SK-N-SH (cell line): ENCODE measurements at regions not wholly inside any gene's neighbourhood (a gene's known extent, or its start where the extent isn't known, plus 50 kb on each side); places are given as distances from the start of the nearest gene placed in this dataset.

ENCODE experiments used
- CTCF ChIA-PET: fragments of 300-600, 350-600 bp; formaldehyde crosslinking; extraction: SDS; loops from one replicate; lab custom pipeline; 2021; lab: Yijun Ruan, JAX
- POLR2A ChIA-PET: fragments of 350-600 bp; sonication (Branson Sonifier 250); formaldehyde crosslinking; extraction: SDS; loops from one replicate; lab custom pipeline; 2020; ENCODE audit warnings: antibody characterized with exemption, inconsistent platforms; lab: Yijun Ruan, JAX
- DNase-seq: peaks from one replicate; pipeline ENCODE4 v3.0.0; 2012
- H2AFZ ChIP-seq: fragments of 200-600 bp; sonication (generic); 2 replicates; pipeline ENCODE4 v1.8.1; 2016; ENCODE audit warnings: antibody characterized with exemption, mild to moderate bottlenecking, low read depth
- H3F3A ChIP-seq: fragments of 200-600 bp; sonication (generic); replicated peaks from 2 replicates; pipeline ENCODE3; 2016; ENCODE audit warnings: antibody characterized with exemption, mild to moderate bottlenecking; ENCODE audit not compliant: insufficient read depth
- H3K27ac ChIP-seq, 2 experiments: fragments of 200-500 bp in 1 of 2; fragments of 200-600 bp in 1 of 2; sonication (Bioruptor generic) in 1 of 2; sonication (generic), shearing (Covaris generic) in 1 of 2; 2 replicates each; pipeline versions ENCODE4 v1.5.1 to v1.6.1; 2014 to 2016; ENCODE audit warnings: low read depth in 2 of 2, inconsistent platforms in 1 of 2, low read length in 1 of 2, mild to moderate bottlenecking in 1 of 2, mixed read lengths in 1 of 2
- H3K27me3 ChIP-seq: fragments of 200-600 bp; sonication (generic), shearing (Covaris generic); 2 replicates; pipeline ENCODE4 v1.6.1; 2016; ENCODE audit warnings: mixed run types; ENCODE audit not compliant: insufficient read depth
- H3K36me3 ChIP-seq, 2 experiments: fragments of 200-500 bp in 1 of 2; fragments of 200-600 bp in 1 of 2; sonication (Bioruptor generic) in 1 of 2; sonication (generic) in 1 of 2; replicated peaks in 1 of 2; 2 replicates each; pipeline versions ENCODE3 to v1.5.1; 2014 to 2016; ENCODE audit warnings: low read length in 1 of 2, mild to moderate bottlenecking in 1 of 2; ENCODE audit not compliant: insufficient read depth in 2 of 2, control insufficient read depth in 1 of 2
- H3K4me1 ChIP-seq, 2 experiments: fragments of 200-500 bp in 1 of 2; fragments of 200-600 bp in 1 of 2; sonication (Bioruptor generic) in 1 of 2; sonication (generic), shearing (Covaris generic) in 1 of 2; 2 replicates each; pipeline versions ENCODE4 v1.5.1 to v1.6.1; 2014 to 2016; ENCODE audit warnings: low read depth in 1 of 2, low read length in 1 of 2, mixed run types in 1 of 2; ENCODE audit not compliant: insufficient read depth in 2 of 2, control insufficient read depth in 1 of 2
- H3K4me2 ChIP-seq: fragments of 200-600 bp; sonication (generic), shearing (Covaris generic); 2 replicates; pipeline ENCODE4 v1.6.1; 2017; ENCODE audit warnings: mixed run types
- H3K4me3 ChIP-seq, 2 experiments: fragments of 200-500 bp in 1 of 2; fragments of 200-600 bp in 1 of 2; sonication (Bioruptor generic) in 1 of 2; sonication (generic), shearing (Covaris generic) in 1 of 2; 2 replicates each; pipeline versions ENCODE4 v1.5.1 to v1.8.1; 2014 to 2016; ENCODE audit warnings: low read depth in 2 of 2, inconsistent platforms in 1 of 2, low read length in 1 of 2, mild to moderate bottlenecking in 1 of 2, mixed read lengths in 1 of 2, moderate library complexity in 1 of 2
- H3K79me2 ChIP-seq: fragments of 200-600 bp; sonication (generic); 2 replicates; pipeline ENCODE4 v1.8.1; 2017; ENCODE audit warnings: mild to moderate bottlenecking; ENCODE audit not compliant: insufficient read depth
- H3K9ac ChIP-seq: fragments of 200-600 bp; sonication (generic); 2 replicates; pipeline ENCODE4 v1.6.1; 2017; ENCODE audit warnings: mixed run types
- H3K9me2 ChIP-seq: fragments of 200-600 bp; sonication (generic); 2 replicates; pipeline ENCODE4 v1.6.1; 2017; ENCODE audit warnings: mixed run types
- H3K9me3 ChIP-seq: fragments of 200-600 bp; sonication (generic); 2 replicates; pipeline ENCODE4 v1.6.1; 2017; ENCODE audit warnings: mixed run types, mild to moderate bottlenecking, moderate library complexity
- H4K20me1 ChIP-seq: fragments of 200-600 bp; sonication (generic); 2 replicates; pipeline ENCODE4 v1.6.1; 2017; ENCODE audit warnings: mild to moderate bottlenecking, mixed run types; ENCODE audit not compliant: insufficient read depth
- ELF1 ChIP-seq: IDR thresholded peaks from 2 replicates; pipeline ENCODE4 v1.4.0; 2012
- FOXJ3 ChIP-seq: sonication (generic); formaldehyde crosslinking; IDR thresholded peaks from 2 replicates; pipeline ENCODE4 v1.5.1; 2020; ENCODE audit warnings: mild to moderate bottlenecking, missing genetic modification reagents
- FOXM1 ChIP-seq: IDR thresholded peaks from 2 replicates; pipeline ENCODE4 v1.4.0; 2012; ENCODE audit warnings: low read depth, mild to moderate bottlenecking
- GATA2 ChIP-seq: sonication (generic); formaldehyde crosslinking; IDR thresholded peaks from 2 replicates; pipeline ENCODE4 v1.5.0; 2020; ENCODE audit warnings: mild to moderate bottlenecking, missing genetic modification reagents
- MEF2A ChIP-seq: IDR thresholded peaks from 2 replicates; pipeline ENCODE4 v1.4.0; 2012; ENCODE audit warnings: low read depth, borderline replicate concordance
- POLR2AphosphoS5 ChIP-seq: IDR thresholded peaks from 2 replicates; pipeline ENCODE4 v1.6.1; 2012; ENCODE audit warnings: low read depth, low read length
- RAD21 ChIP-seq: IDR thresholded peaks from 2 replicates; pipeline ENCODE4 v1.6.1; 2012; ENCODE audit warnings: mild to moderate bottlenecking, low read length
- RFX5 ChIP-seq: IDR thresholded peaks from 2 replicates; pipeline ENCODE4 v1.6.1; 2012; ENCODE audit warnings: mild to moderate bottlenecking, improper control_type of control experiment, low read length
- RXRA ChIP-seq: IDR thresholded peaks from 2 replicates; pipeline ENCODE4 v1.4.0; 2012; ENCODE audit warnings: low read depth, mild to moderate bottlenecking, borderline replicate concordance
- TAF1 ChIP-seq: IDR thresholded peaks from 2 replicates; pipeline ENCODE4 v1.6.1; 2012; ENCODE audit warnings: low read depth, mild to moderate bottlenecking, low read length, moderate library complexity, borderline replicate concordance
- TCF12 ChIP-seq: IDR thresholded peaks from 2 replicates; pipeline ENCODE4 v1.4.0; 2012
- TEAD4 ChIP-seq: IDR thresholded peaks from 2 replicates; pipeline ENCODE4 v1.4.0; 2012; ENCODE audit warnings: mild to moderate bottlenecking, borderline replicate concordance; ENCODE audit not compliant: insufficient read depth
- WGBS: methylation state at CpG from one replicate; pipeline ENCODE4 v1.1.6; 2017; ENCODE audit warnings: low lambda C conversion rate; 5-methylcytosine and 5-hydroxymethylcytosine counted together
- TF ChIP-seq, protein P1 (sequence below): fragments of 150-350 bp; IDR thresholded peaks from 2 replicates; pipeline ENCODE4 v1.6.1; 2017; ENCODE audit warnings: antibody characterized with exemption, low read length, low read depth, borderline replicate concordance
- TF ChIP-seq, protein P2 (sequence below): fragments of 200-600 bp; sonication (generic); IDR thresholded peaks from 2 replicates; pipeline ENCODE4 v1.6.1; 2017; ENCODE audit warnings: antibody characterized with exemption, mild to moderate bottlenecking, moderate library complexity
- TF ChIP-seq, protein P3 (sequence below): IDR thresholded peaks from 2 replicates; pipeline ENCODE4 v1.4.0; 2012; ENCODE audit warnings: low read depth, borderline replicate concordance
- TF ChIP-seq, protein P4 (sequence below): IDR thresholded peaks from 2 replicates; pipeline ENCODE4 v1.4.0; 2012; ENCODE audit warnings: low read depth

DNA sequence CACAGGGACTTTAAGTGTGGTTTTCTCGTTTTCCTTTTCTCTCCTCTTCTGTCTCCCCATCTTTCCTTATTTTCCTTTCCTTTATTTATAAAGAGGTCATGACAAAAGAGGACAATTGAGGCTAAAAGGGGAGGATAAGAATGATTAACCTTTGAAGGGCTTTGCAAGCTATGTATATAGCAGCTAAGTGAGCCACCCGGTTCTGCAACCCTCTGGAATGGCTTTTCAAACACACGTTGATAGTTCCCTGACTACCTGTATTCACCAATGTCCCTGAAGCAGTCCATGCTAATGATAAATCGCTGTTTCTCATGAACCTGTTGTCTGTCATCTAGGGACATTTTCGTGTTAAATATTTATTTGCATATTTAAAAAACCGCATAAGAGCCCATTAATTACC, 124.4 kb upstream of the RALGAPA2 start:
- H3K27me3 ChIP-seq: peaks cover 43% of the 10 kb centered on the region
- TF ChIP-seq, protein P1, sequence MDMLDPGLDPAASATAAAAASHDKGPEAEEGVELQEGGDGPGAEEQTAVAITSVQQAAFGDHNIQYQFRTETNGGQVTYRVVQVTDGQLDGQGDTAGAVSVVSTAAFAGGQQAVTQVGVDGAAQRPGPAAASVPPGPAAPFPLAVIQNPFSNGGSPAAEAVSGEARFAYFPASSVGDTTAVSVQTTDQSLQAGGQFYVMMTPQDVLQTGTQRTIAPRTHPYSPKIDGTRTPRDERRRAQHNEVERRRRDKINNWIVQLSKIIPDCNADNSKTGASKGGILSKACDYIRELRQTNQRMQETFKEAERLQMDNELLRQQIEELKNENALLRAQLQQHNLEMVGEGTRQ: no peak
- TF ChIP-seq RAD21: no peak
- TF ChIP-seq TAF1: no peak
- TF ChIP-seq RXRA: no peak
- TF ChIP-seq, protein P2, sequence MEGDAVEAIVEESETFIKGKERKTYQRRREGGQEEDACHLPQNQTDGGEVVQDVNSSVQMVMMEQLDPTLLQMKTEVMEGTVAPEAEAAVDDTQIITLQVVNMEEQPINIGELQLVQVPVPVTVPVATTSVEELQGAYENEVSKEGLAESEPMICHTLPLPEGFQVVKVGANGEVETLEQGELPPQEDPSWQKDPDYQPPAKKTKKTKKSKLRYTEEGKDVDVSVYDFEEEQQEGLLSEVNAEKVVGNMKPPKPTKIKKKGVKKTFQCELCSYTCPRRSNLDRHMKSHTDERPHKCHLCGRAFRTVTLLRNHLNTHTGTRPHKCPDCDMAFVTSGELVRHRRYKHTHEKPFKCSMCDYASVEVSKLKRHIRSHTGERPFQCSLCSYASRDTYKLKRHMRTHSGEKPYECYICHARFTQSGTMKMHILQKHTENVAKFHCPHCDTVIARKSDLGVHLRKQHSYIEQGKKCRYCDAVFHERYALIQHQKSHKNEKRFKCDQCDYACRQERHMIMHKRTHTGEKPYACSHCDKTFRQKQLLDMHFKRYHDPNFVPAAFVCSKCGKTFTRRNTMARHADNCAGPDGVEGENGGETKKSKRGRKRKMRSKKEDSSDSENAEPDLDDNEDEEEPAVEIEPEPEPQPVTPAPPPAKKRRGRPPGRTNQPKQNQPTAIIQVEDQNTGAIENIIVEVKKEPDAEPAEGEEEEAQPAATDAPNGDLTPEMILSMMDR: no peak
- TF ChIP-seq POLR2AphosphoS5: no peak
- TF ChIP-seq FOXM1: no peak
- TF ChIP-seq RFX5: no peak
- TF ChIP-seq ELF1: no peak
- TF ChIP-seq, protein P3, sequence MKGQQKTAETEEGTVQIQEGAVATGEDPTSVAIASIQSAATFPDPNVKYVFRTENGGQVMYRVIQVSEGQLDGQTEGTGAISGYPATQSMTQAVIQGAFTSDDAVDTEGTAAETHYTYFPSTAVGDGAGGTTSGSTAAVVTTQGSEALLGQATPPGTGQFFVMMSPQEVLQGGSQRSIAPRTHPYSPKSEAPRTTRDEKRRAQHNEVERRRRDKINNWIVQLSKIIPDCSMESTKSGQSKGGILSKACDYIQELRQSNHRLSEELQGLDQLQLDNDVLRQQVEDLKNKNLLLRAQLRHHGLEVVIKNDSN: no peak
- TF ChIP-seq GATA2 (CRISPR knock-in tag): no peak
- no peak for TF ChIP-seq MEF2A
- no peak for TF ChIP-seq TEAD4
- no peak for TF ChIP-seq TCF12
- TF ChIP-seq FOXJ3 (CRISPR knock-in tag): no peak
- no peaks in the 10 kb centered on the region for H3K9me2 ChIP-seq
- ChIA-PET POLR2A (no interaction called here), CTCF (interaction anchor here (0.6 to 7.2 kb wide), 36 partner anchors 9 to 778 kb away, joined by 3 to 64 read pairs (median 5); no protein-coding TSS in a partner anchor)
- no peak overlapping the region for H3K4me3 ChIP-seq
- H2AFZ ChIP-seq: no peak overlapping the region
- H3K79me2 ChIP-seq: no peaks in the 10 kb centered on the region
- DNase-seq: no peak
- H3K9ac ChIP-seq: no peak overlapping the region
- H4K20me1 ChIP-seq: no peaks in the 10 kb centered on the region
- no peak overlapping the region for H3K4me2 ChIP-seq
- no peaks in the 10 kb centered on the region for H3K9me3 ChIP-seq
- no peaks in the 10 kb centered on the region for H3F3A ChIP-seq
- H3K36me3 ChIP-seq: no peaks in the 10 kb centered on the region
- 8% methylated on average over 6 of the region's 6 CpGs for WGBS
- no peak overlapping the region for H3K27ac ChIP-seq
- no peaks in the 10 kb centered on the region; a peak in 1 of 4 replicates for H3K4me1 ChIP-seq

DNA sequence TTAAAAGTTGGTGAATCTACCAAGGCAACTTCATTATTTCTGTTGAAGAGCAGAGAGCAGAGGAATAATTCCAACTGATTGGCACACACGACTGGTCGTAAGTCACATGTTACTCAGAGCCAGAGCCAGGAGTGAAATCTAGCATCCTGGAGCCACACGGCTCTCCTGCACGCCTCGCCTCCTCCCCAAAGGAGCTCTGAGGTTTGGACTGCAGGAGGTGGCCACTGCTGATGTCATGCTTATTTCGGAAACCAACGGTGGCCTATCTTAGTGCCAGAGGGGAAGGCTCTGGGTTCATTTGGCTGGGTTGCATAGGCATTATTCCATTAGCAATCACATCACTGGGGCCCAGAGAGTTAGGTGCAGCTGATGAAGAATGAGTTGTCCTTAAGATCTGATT, 123.5 kb upstream of the RALGAPA2 start:
- Histone ChIP-seq H3K9me3 (no peaks in the 10 kb centered on the region), H3F3A (no peaks in the 10 kb centered on the region), H3K4me3 (no peak overlapping the region), H3K9me2 (no peaks in the 10 kb centered on the region), H3K27me3 (peaks cover 43% of the 10 kb centered on the region), H3K36me3 (no peaks in the 10 kb centered on the region), H3K4me2 (no peak overlapping the region), H3K4me1 (no peaks in the 10 kb centered on the region; a peak in 1 of 4 replicates), H3K79me2 (no peaks in the 10 kb centered on the region), H3K9ac (no peak overlapping the region), H4K20me1 (no peaks in the 10 kb centered on the region), H2AFZ (no peak overlapping the region), H3K27ac (no peak overlapping the region)
- ChIA-PET CTCF (interaction anchor here (0.9 to 7.2 kb wide), 7 partner anchors 11 to 779 kb away, joined by 4 to 64 read pairs (median 27); no protein-coding TSS in a partner anchor), POLR2A (no interaction called here)
- TF ChIP-seq, protein P4, sequence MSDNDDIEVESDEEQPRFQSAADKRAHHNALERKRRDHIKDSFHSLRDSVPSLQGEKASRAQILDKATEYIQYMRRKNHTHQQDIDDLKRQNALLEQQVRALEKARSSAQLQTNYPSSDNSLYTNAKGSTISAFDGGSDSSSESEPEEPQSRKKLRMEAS: no peak
- no peak for DNase-seq
- WGBS: 10% methylated on average over 7 of the region's 7 CpGs
